NCI-H2171 (cell line): ENCODE measurements at regions not wholly inside any gene's neighbourhood (a gene's known extent, or its start where the extent isn't known, plus 50 kb on each side); places are given as distances from the start of the nearest gene placed in this dataset.
"Not testable (repeated sequence)": the region's sequence is repeated elsewhere in the genome, so short reads cannot be mapped to it uniquely, and the experiment has no call there.

Source experiments
- DNase-seq: peaks from one replicate; lab custom pipeline; 2025; lab: John Stamatoyannopoulos, UW

GRCh38 chr22:22783575-22783974, 104.0 kb upstream of the IGLL5 start:
- no peak for DNase-seq

GRCh38 chr22:22784249-22785039, 103.2 kb upstream of the IGLL5 start:
- DNase-seq, result no peak

- no peak for DNase-seq
Measured at GRCh38 chr22:22785316-22786065, 102.1 kb upstream of the IGLL5 start.

GRCh38 chr22:22786301-22787115, 101.1 kb upstream of the IGLL5 start:
- no peak for DNase-seq

- no peak for DNase-seq
Measured at GRCh38 chr22:22787151-22787550, 100.5 kb upstream of the IGLL5 start.

GRCh38 chr22:22787786-22788459, 99.7 kb upstream of the IGLL5 start:
- no peak for DNase-seq

- DNase-seq, result no peak
Measured at GRCh38 chr22:22788460-22789037, 99.1 kb upstream of the IGLL5 start.

- no peak for DNase-seq
Measured at GRCh38 chr22:22789233-22789921, 98.2 kb upstream of the IGLL5 start.

GRCh38 chr22:22789922-22790845, 97.4 kb upstream of the IGLL5 start:
- DNase-seq, result no peak

GRCh38 chr22:22791438-22792181, 96.0 kb upstream of the IGLL5 start:
- no peak for DNase-seq

GRCh38 chr22:22792205-22792786, 95.3 kb upstream of the IGLL5 start:
- not testable (repeated sequence) for DNase-seq

GRCh38 chr22:22795639-22796038, 92.0 kb upstream of the IGLL5 start:
- DNase-seq, result not testable (repeated sequence)

GRCh38 chr22:22796724-22797123, 90.9 kb upstream of the IGLL5 start:
- DNase-seq, result no peak

- DNase-seq, result no peak
Measured at GRCh38 chr22:22798232-22798616, 89.4 kb upstream of the IGLL5 start.

- DNase-seq, result no peak
Measured at GRCh38 chr22:22798716-22799115, 88.9 kb upstream of the IGLL5 start.

GRCh38 chr22:22799561-22799960, 88.1 kb upstream of the IGLL5 start:
- DNase-seq, result no peak

- no peak for DNase-seq
Measured at GRCh38 chr22:22800716-22801115, 86.9 kb upstream of the IGLL5 start.

GRCh38 chr22:22802339-22802970, 85.2 kb upstream of the IGLL5 start:
- DNase-seq, result no peak
